ENCODE measurements at regions not wholly inside any gene's neighbourhood (a gene's known extent, or its start where the extent isn't known, plus 50 kb on each side); places are given as distances from the start of the nearest gene placed in this dataset.

DNA sequence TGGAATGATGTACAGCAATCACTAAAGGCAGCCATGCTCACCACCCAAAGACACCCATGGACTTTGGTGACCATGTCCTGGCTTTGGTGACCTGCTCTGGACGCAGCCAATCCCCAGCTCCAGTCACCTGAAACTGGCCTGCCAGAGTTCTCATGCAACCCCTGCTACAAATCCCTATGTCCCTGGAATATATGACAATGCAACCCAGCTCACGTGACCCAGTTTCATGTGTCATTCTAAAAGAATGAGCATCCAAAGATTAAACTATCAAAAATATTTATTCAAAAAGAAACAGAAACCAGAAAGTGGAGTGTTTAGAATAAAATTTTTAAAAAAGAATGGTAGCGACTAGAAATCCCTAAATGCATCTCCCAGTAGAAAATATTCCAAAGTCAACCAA is 203.3 kb upstream of the IRS2 start:
- no peak for TF ChIP-seq ELK3 (CRISPR knock-in tag; IDR thresholded peaks at IDR 0.05)
- TF ChIP-seq ZBTB7A (IDR thresholded peaks at IDR 0.05; ENCODE audit: borderline replicate concordance, control insufficient read depth, low read depth, low read length) = no peak
- TF ChIP-seq RFX7 (CRISPR knock-in tag; IDR thresholded peaks at IDR 0.05) = no peak
- TF ChIP-seq MLX (CRISPR knock-in tag; conservative IDR thresholded peaks at IDR 0.05) = no peak
